ENCODE measurements at regions not wholly inside any gene's neighbourhood (a gene's known extent, or its start where the extent isn't known, plus 50 kb on each side); places are given as distances from the start of the nearest gene placed in this dataset.

- DNase-seq (ENCODE audit: low spot score): no peak
These were observed 79.9 kb upstream of the BHLHE23 start for GRCh38 chr20:63086421-63087235.

- no peak for DNase-seq (ENCODE audit: low spot score)
These were observed 78.5 kb upstream of the BHLHE23 start for GRCh38 chr20:63085151-63085861.

- no peak for DNase-seq (ENCODE audit: low spot score)
These were observed 77.8 kb upstream of the BHLHE23 start for GRCh38 chr20:63084563-63084927.

- DNase-seq (ENCODE audit: low spot score): peak; percentile 69
These were observed 77.2 kb upstream of the BHLHE23 start for GRCh38 chr20:63083831-63084562.

GRCh38 chr20:63082939-63083735, 76.4 kb upstream of the BHLHE23 start:
- DNase-seq (ENCODE audit: low spot score): no peak

- peak; percentile 75 for DNase-seq (ENCODE audit: low spot score)
These were observed 75.7 kb upstream of the BHLHE23 start for GRCh38 chr20:63082308-63082938.

- no peak for DNase-seq (ENCODE audit: low spot score)
These were observed 75.1 kb upstream of the BHLHE23 start for GRCh38 chr20:63081831-63082230.

- DNase-seq (ENCODE audit: low spot score): no peak
These were observed 74.6 kb upstream of the BHLHE23 start for GRCh38 chr20:63081351-63081750.

- DNase-seq (ENCODE audit: low spot score): no peak
These were observed 74.0 kb upstream of the BHLHE23 start for GRCh38 chr20:63080811-63081210.

GRCh38 chr20:63080411-63080810, 73.6 kb upstream of the BHLHE23 start:
- no peak for DNase-seq (ENCODE audit: low spot score)

GRCh38 chr20:63079971-63080370, 73.2 kb upstream of the BHLHE23 start:
- no peak for DNase-seq (ENCODE audit: low spot score)

- DNase-seq (ENCODE audit: low spot score): no peak
These were observed 70.9 kb upstream of the BHLHE23 start for GRCh38 chr20:63077705-63078104.

GRCh38 chr20:63076421-63076820, 69.7 kb upstream of the BHLHE23 start:
- no peak for DNase-seq (ENCODE audit: low spot score)

- DNase-seq (ENCODE audit: low spot score): no peak
These were observed 67.9 kb upstream of the BHLHE23 start for GRCh38 chr20:63074631-63075030.

- no peak for DNase-seq (ENCODE audit: low spot score)
These were observed 67.4 kb upstream of the BHLHE23 start for GRCh38 chr20:63074182-63074581.

- DNase-seq (ENCODE audit: low spot score): no peak
These were observed 66.9 kb upstream of the BHLHE23 start for GRCh38 chr20:63073738-63074065.

GRCh38 chr20:63072991-63073737, 66.4 kb upstream of the BHLHE23 start:
- no peak for DNase-seq (ENCODE audit: low spot score)

- DNase-seq (ENCODE audit: low spot score): no peak
These were observed 65.5 kb upstream of the BHLHE23 start for GRCh38 chr20:63072231-63072791.

GRCh38 chr20:63071541-63072181, 64.9 kb upstream of the BHLHE23 start:
- DNase-seq (ENCODE audit: low spot score): peak; percentile 58

All from COLO829 (cell line).